ENCODE measurements at regions not wholly inside any gene's neighbourhood (a gene's known extent, or its start where the extent isn't known, plus 50 kb on each side); places are given as distances from the start of the nearest gene placed in this dataset.

- no peak for TF ChIP-seq ZFX (IDR thresholded peaks at IDR 0.05; ENCODE audit: borderline replicate concordance)
- no peak for TF ChIP-seq CTCF (IDR thresholded peaks at IDR 0.05)
Observed at GRCh38 chr12:73547421-73547820, 990.2 kb upstream of the ATXN7L3B start.
